Astrocyte of the cerebellum (primary cell): ENCODE measurements at regions not wholly inside any gene's neighbourhood (a gene's known extent, or its start where the extent isn't known, plus 50 kb on each side); places are given as distances from the start of the nearest gene placed in this dataset.

Experiments
- DNase-seq: peaks from one replicate; pipeline ENCODE4 v3.0.0-alpha.2; 2011; ENCODE audit warnings: low read depth
- H3K4me3 ChIP-seq: 2 replicates; pipeline ENCODE4 v1.5.1; 2011; ENCODE audit warnings: mild to moderate bottlenecking, low read depth, low read length, moderate library complexity
- in situ Hi-C: cut with HindIII; loops from 2 replicates; pipeline ENCODE4 v1.10.0; 2017; ENCODE audit warnings: low sequenced_read_pairs
- TF ChIP-seq, protein P1 (sequence below): IDR thresholded peaks from 2 replicates; pipeline ENCODE4 v1.5.1; 2012; ENCODE audit warnings: low read length, low read depth, moderate library complexity, mild to moderate bottlenecking; ENCODE audit errors: missing control alignments

DNA sequence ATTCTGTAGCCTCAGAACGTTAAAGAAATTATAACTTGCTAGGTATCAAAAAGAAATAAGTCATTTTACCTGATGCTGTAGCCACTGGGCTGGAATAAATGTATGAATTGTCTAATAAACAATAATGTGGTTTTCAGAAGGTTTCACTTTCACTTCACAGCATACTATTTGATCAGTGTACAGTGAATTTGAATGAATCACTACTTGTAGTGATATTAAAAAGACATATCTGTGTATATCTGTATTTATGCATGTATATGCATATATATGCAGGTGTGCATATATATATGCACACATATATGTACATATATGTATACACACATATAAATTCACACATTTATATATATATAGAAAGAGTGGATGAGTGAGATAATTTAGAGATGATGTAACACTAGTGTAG lies 440.0 kb upstream of the PCDH10 start:
- in situ Hi-C loops: no loop called here
- TF ChIP-seq, protein P1, sequence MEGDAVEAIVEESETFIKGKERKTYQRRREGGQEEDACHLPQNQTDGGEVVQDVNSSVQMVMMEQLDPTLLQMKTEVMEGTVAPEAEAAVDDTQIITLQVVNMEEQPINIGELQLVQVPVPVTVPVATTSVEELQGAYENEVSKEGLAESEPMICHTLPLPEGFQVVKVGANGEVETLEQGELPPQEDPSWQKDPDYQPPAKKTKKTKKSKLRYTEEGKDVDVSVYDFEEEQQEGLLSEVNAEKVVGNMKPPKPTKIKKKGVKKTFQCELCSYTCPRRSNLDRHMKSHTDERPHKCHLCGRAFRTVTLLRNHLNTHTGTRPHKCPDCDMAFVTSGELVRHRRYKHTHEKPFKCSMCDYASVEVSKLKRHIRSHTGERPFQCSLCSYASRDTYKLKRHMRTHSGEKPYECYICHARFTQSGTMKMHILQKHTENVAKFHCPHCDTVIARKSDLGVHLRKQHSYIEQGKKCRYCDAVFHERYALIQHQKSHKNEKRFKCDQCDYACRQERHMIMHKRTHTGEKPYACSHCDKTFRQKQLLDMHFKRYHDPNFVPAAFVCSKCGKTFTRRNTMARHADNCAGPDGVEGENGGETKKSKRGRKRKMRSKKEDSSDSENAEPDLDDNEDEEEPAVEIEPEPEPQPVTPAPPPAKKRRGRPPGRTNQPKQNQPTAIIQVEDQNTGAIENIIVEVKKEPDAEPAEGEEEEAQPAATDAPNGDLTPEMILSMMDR: no peak
- DNase-seq: no peak
- no peak overlapping the region for H3K4me3 ChIP-seq

DNA sequence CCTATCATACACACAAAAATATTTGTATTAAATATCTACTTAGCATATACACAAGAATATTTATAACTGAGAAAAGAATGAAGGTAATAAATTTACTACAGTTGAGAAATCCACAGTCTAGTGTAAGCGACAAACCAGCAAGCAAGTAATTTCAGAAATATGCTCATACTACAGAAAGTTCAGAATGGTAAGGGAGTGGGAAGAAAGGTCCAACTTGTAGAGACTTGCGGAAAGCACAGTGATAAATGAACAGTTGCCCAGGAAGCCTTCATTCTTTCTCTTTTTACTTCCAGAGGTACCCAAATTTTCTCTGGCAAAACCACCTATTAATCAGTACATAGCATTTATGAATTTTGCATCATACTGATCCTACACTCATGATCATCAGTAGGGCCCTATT lies 438.1 kb upstream of the PCDH10 start:
- H3K4me3 ChIP-seq: no peak overlapping the region
- DNase-seq: no peak
- TF ChIP-seq, protein P1: no peak
- in situ Hi-C loops: no loop called here

GRCh38 chr4:132737344-132737743 lies 411.8 kb upstream of the PCDH10 start:
- TF ChIP-seq, protein P1: no peak
- no peak overlapping the region for H3K4me3 ChIP-seq
- no peak for DNase-seq
- in situ Hi-C loops: no loop called here

- TF ChIP-seq, protein P1: no peak
- in situ Hi-C loops: no loop called here
- no peak overlapping the region for H3K4me3 ChIP-seq
- no peak for DNase-seq
These were observed 389.8 kb upstream of the PCDH10 start for GRCh38 chr4:132759199-132759780.

DNA sequence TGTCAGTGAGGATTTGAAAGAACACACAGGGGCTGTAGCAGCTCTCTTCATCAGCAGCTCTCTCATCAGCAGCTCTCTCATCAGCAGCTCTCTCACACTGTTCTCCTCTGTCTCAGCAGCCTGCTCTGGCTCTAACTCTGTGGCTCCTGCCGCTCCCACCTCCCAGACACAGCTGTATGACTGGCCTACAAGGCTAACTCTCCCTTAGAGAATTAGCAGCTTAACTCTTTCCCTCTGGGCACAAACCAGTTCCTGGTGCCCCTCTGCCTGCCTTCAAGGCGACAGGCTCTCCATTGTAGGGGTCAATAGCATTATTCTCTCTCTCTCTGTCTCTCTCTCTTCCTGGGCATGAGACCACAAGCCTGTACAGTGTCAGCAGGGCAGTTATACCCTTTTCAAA lies 385.6 kb upstream of the PCDH10 start:
- TF ChIP-seq, protein P1: no peak
- in situ Hi-C loops: no loop called here
- no peak overlapping the region for H3K4me3 ChIP-seq
- DNase-seq: no peak

DNA sequence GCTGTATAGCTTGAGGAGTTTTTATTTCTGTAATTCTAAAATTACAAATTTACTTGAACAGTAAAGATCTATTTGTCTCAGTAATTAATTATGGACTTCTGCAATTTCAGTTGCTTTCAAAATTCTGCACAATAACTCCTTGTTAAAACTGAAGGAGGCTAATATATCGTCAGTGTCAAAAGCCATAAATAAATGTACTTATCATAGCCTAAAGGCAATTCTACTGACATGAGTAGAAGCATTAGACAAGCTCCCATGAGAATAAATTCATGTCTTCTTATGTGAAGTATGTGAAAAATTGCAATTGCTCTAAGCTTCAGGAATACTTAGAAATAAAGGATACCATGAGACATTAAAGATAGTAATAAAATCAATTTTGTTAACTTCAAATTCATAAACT lies 381.2 kb upstream of the PCDH10 start:
- TF ChIP-seq, protein P1: no peak
- H3K4me3 ChIP-seq: no peak overlapping the region
- in situ Hi-C loops: no loop called here
- no peak for DNase-seq
